Inflammatory macrophage treated with lipopolysaccharide for 4 hours (primary cell): ENCODE measurements at regions not wholly inside any gene's neighbourhood (a gene's known extent, or its start where the extent isn't known, plus 50 kb on each side); places are given as distances from the start of the nearest gene placed in this dataset.

Source experiments
- DNase-seq: peaks from one replicate; pipeline ENCODE4 v3.0.0-alpha.2; 2020

GRCh38 chr7:47039089-47039648 is 542.7 kb downstream of the TNS3 start:
- no peak for DNase-seq

GRCh38 chr7:47038621-47039020 is 543.3 kb downstream of the TNS3 start:
- DNase-seq, result no peak

GRCh38 chr7:47037607-47038006 is 544.3 kb downstream of the TNS3 start:
- DNase-seq, result no peak

- DNase-seq, result no peak
These were observed 545.0 kb downstream of the TNS3 start for GRCh38 chr7:47036909-47037308.

- DNase-seq, result no peak
These were observed 546.4 kb downstream of the TNS3 start for GRCh38 chr7:47035522-47035921.

GRCh38 chr7:47034180-47034579 is 547.7 kb downstream of the TNS3 start:
- no peak for DNase-seq

GRCh38 chr7:47032536-47032908 is 549.4 kb downstream of the TNS3 start:
- no peak for DNase-seq

GRCh38 chr7:47031786-47032535 is 550.0 kb downstream of the TNS3 start:
- DNase-seq, result no peak

GRCh38 chr7:47028284-47028683 is 553.6 kb downstream of the TNS3 start:
- no peak for DNase-seq

GRCh38 chr7:47027695-47028240 is 554.1 kb downstream of the TNS3 start:
- no peak for DNase-seq

GRCh38 chr7:47026780-47027361 is 555.0 kb downstream of the TNS3 start:
- no peak for DNase-seq

- no peak for DNase-seq
These were observed 556.9 kb downstream of the TNS3 start for GRCh38 chr7:47024991-47025390.

- no peak for DNase-seq
These were observed 573.5 kb downstream of the TNS3 start for GRCh38 chr7:47008461-47008860.

- DNase-seq, result no peak
These were observed 574.4 kb downstream of the TNS3 start for GRCh38 chr7:47007471-47007870.

- no peak for DNase-seq
These were observed 581.4 kb downstream of the TNS3 start for GRCh38 chr7:47000561-47000960.

- no peak for DNase-seq
These were observed 582.0 kb downstream of the TNS3 start for GRCh38 chr7:46999866-47000265.

GRCh38 chr7:46996972-46997371 is 584.9 kb downstream of the TNS3 start:
- DNase-seq, result no peak

GRCh38 chr7:46993396-46993795 is 588.5 kb downstream of the TNS3 start:
- DNase-seq, result no peak

- DNase-seq, result no peak
These were observed 591.1 kb downstream of the TNS3 start for GRCh38 chr7:46990761-46991160.

- no peak for DNase-seq
These were observed 592.7 kb downstream of the TNS3 start for GRCh38 chr7:46989247-46989646.

GRCh38 chr7:46982928-46983327 is 599.0 kb downstream of the TNS3 start:
- DNase-seq, result no peak

GRCh38 chr7:46979439-46979838 is 602.5 kb downstream of the TNS3 start:
- no peak for DNase-seq

- DNase-seq, result no peak
These were observed 606.4 kb downstream of the TNS3 start for GRCh38 chr7:46975493-46975892.

GRCh38 chr7:46972205-46972604 is 609.7 kb downstream of the TNS3 start:
- DNase-seq, result no peak
